ENCODE measurements at regions not wholly inside any gene's neighbourhood (a gene's known extent, or its start where the extent isn't known, plus 50 kb on each side); places are given as distances from the start of the nearest gene placed in this dataset.
A peak's percentile ranks its signal among the peaks of the same experiment; 100 is the strongest.

DNA sequence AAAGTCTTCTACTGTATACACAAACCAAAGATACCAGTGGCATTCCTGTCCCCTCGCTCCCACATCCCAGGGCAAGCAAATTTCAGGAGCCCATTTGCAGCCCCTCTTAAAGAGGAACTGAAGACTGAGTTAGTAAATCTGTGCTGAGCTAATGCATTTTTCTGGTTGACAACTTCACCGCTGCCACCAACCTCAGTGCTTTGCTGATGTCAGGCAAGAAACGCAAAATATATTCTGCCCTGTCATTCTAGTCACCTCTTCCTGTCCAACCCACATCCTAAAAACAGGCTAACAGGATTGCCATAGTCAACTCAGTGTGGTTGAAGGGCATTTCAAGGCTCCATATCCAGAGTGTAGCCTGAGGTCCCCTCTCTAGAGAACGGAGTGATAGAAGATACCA, 59.4 kb upstream of the FICD start:
- no peak for DNase-seq (ENCODE audit: extremely low spot score, unreplicated experiment)
- peaks cover 2% of the 10 kb centered on the region for H3K4me1 Mint-ChIP-seq (ENCODE audit: unreplicated experiment)
- no peaks in the 10 kb centered on the region for H3K36me3 Mint-ChIP-seq
- TF ChIP-seq, protein P1, sequence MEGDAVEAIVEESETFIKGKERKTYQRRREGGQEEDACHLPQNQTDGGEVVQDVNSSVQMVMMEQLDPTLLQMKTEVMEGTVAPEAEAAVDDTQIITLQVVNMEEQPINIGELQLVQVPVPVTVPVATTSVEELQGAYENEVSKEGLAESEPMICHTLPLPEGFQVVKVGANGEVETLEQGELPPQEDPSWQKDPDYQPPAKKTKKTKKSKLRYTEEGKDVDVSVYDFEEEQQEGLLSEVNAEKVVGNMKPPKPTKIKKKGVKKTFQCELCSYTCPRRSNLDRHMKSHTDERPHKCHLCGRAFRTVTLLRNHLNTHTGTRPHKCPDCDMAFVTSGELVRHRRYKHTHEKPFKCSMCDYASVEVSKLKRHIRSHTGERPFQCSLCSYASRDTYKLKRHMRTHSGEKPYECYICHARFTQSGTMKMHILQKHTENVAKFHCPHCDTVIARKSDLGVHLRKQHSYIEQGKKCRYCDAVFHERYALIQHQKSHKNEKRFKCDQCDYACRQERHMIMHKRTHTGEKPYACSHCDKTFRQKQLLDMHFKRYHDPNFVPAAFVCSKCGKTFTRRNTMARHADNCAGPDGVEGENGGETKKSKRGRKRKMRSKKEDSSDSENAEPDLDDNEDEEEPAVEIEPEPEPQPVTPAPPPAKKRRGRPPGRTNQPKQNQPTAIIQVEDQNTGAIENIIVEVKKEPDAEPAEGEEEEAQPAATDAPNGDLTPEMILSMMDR (conservative IDR thresholded peaks at IDR 0.05), result no peak
- peaks cover 37% of the 10 kb centered on the region for H3K27me3 Mint-ChIP-seq
- H3K9me3 Mint-ChIP-seq, result peaks cover 6% of the 10 kb centered on the region
- no peak overlapping the region for H3K4me3 Mint-ChIP-seq
- H3K27ac Mint-ChIP-seq, result no peak overlapping the region

DNA sequence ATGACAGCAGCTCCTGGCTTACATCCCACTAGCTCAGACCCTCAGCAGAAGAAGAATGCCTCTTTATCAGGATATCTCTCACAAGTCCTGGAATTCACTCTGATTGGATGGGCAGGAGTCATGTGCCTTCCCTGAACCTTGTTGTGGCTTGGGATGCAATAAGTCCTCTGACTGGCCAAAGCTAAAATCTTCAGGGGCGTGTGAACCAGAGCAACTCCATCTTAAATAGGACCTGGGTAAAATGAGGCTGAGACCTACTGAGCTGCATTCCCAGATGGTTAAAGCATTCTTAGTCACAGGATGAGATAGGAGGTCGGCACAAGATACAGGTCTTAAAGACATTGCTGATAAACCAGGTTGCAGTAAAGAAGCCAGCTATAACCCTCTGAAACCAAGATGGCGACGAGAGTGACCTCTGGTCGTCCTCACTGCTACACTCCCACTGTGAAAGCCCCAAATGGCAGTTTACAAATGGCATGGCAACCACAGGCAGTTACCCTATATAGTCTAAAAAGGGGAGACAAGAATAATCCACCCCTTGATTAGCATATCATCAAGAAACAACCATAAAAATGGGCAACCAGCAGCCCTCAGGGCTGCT, 60.4 kb upstream of the FICD start:
- no peaks in the 10 kb centered on the region for H3K36me3 Mint-ChIP-seq
- H3K27ac Mint-ChIP-seq, result no peak overlapping the region

DNA sequence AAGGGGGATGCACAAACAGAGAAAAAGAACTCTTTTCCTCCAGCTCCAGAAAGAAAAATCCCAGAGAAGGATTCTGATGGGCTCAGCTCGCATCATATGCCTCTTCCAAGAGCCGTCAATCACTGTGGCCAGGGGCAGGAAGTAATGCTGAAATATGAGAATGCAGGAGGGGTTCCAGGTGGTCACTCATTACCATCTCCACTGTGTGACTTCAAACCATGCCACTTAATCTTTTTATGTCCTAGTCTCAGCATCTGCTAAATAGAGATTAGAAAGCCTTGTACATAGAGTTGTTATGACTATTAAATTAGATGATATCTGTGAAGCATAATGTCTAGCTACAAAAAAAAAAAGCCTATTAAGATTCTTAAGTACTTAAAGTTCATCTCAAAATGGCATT, 65.6 kb upstream of the FICD start:
- TF ChIP-seq, protein P1 (conservative IDR thresholded peaks at IDR 0.05), result no peak
- Mint-ChIP-seq H3K9me3 (peaks cover 6% of the 10 kb centered on the region), H3K36me3 (no peaks in the 10 kb centered on the region), H3K27me3 (peaks cover 27% of the 10 kb centered on the region), H3K4me3 (no peak overlapping the region), H3K27ac (no peak overlapping the region), H3K4me1 (ENCODE audit: unreplicated experiment) (peaks cover 10% of the 10 kb centered on the region)
- DNase-seq (ENCODE audit: extremely low spot score, unreplicated experiment), result no peak

More for the DNA sequence above, 60.4 kb upstream of the FICD start:
- Mint-ChIP-seq H3K4me1 (ENCODE audit: unreplicated experiment) (no peaks in the 10 kb centered on the region), H3K27me3 (peaks cover 30% of the 10 kb centered on the region), H3K4me3 (no peak overlapping the region), H3K9me3 (peaks cover 6% of the 10 kb centered on the region)
- no peak for DNase-seq (ENCODE audit: extremely low spot score, unreplicated experiment)
- TF ChIP-seq, protein P1 (conservative IDR thresholded peaks at IDR 0.05), result no peak

DNA sequence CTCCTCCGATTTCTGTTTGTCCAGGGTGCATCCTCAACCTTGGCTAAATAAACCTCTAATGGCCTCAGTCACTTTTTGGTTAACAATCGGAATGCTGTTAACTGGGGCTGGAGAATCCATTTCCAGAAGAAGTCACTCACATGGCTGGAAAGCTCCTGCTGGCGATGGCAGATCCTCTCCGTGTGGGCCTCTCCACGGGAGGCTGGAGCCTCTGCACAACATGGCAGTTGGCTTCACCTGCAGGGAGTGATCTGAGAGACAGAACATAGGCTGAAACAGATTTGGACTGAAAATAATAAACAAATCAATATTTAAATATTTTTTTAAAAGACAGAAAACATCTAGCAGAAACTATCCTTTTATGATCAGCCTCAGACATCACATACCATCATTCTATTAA, 66.8 kb upstream of the FICD start:
- no peak for DNase-seq (ENCODE audit: extremely low spot score, unreplicated experiment)
- TF ChIP-seq, protein P1 (conservative IDR thresholded peaks at IDR 0.05), result no peak
- Mint-ChIP-seq H3K4me1 (ENCODE audit: unreplicated experiment) (peaks cover 11% of the 10 kb centered on the region), H3K27me3 (peaks cover 20% of the 10 kb centered on the region), H3K36me3 (no peaks in the 10 kb centered on the region), H3K4me3 (no peak overlapping the region), H3K9me3 (peaks cover 6% of the 10 kb centered on the region), H3K27ac (no peak overlapping the region)

DNA sequence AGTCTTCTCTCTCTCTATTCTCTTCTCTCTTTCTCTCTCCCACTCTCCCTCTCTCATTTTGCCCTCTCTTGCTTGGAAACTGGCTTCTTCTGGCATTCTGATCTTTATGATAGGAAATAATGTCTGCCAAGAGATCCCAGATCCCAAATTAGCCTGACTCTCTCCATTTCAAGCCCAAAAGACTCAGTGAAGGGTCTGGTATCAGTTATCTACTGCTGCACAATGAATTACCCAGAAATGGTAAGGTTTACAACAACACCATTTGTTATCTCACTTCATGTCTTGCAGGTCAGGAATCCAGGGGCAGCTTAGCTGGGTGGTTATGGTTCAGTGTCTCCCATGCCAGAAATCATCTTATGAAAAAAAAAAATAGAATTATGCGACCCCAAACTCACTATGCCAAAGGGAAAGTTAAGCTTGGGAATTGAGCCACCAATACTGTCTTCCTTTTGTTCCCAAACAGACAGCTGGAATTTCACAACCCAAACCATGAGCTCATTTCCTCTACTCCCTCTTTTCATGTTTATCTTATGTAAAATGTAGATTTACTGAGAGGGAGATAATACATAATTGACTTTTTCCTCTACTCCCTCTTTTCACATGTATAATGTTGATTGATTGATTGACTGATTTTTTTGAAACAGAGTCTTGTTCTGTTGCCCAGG, 67.8 kb upstream of the FICD start:
- Mint-ChIP-seq H3K27me3 (peaks cover 15% of the 10 kb centered on the region), H3K4me1 (ENCODE audit: unreplicated experiment) (peaks cover 17% of the 10 kb centered on the region), H3K9me3 (peaks cover 5% of the 10 kb centered on the region), H3K4me3 (no peak overlapping the region), H3K27ac (peak overlapping the region; percentile 17), H3K36me3 (no peaks in the 10 kb centered on the region)
- DNase-seq (ENCODE audit: extremely low spot score, unreplicated experiment), result no peak
- TF ChIP-seq, protein P1 (conservative IDR thresholded peaks at IDR 0.05), result no peak

Measured in type B pancreatic cell (in vitro differentiated cells).